Smooth muscle cell of the brain vasculature (primary cell): ENCODE measurements at regions not wholly inside any gene's neighbourhood (a gene's known extent, or its start where the extent isn't known, plus 50 kb on each side); places are given as distances from the start of the nearest gene placed in this dataset.
"Not testable (repeated sequence)": the region's sequence is repeated elsewhere in the genome, so short reads cannot be mapped to it uniquely, and the experiment has no call there.

Experiments used
- DNase-seq: peaks from one replicate; pipeline ENCODE4 v3.0.0-alpha.2; 2012; ENCODE audit warnings: low read depth, low spot score

DNA sequence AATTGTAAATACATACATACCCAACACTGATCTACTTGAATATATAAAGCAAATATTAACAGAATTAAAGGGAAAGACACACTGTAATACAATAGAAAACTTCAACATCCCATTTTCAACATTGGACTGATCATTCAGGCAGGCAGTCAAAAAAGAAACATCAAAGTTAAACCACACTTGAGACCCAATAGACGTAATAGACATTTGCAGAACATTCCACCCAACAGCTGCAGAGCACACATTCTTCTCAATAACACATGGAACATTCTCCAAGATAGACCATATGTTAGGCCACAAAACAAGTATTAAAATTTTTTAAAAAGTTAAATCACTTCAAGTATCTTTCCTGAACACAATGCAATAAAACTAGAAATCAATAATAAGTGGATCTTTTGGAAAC lies 698.2 kb downstream of the COL12A1 start:
- no peak for DNase-seq

DNA sequence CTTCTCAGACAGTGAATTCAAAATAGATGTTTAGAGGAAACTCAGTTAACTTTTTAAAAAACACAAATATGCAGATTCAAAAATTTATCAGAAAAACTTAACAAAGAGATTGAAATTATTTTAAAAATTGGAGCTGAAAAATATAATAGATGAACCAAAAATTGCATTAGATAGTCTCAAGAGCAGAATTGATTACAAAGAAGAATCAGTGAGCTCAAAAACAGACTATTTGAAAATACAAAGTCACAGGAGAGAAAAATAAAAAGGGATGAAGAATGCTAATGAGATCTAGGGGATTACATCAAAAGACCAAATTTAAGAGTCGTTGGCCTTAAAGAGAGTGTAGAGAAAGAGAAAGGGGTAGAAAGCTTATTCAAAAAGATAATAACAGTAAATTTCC lies 700.5 kb downstream of the COL12A1 start:
- no peak for DNase-seq

DNA sequence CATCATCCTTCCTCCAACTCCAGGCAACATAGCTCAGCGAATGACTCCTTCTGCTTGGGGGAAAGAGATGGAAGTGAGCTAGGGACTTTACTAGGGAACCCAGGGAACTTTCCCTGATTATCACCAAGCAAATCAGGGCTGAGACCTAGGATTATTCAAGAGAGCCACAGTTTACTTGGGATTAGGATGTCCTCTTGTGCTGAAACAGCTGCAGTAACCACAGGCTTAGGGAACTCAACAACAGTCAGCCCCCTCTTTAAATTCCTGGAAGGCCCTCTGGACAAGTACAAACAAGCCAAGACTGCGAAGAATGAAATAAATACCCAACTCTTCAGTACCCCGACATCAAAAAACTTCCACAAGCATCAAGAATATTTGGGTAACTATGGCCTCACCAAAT lies 700.9 kb downstream of the COL12A1 start:
- no peak for DNase-seq

DNA sequence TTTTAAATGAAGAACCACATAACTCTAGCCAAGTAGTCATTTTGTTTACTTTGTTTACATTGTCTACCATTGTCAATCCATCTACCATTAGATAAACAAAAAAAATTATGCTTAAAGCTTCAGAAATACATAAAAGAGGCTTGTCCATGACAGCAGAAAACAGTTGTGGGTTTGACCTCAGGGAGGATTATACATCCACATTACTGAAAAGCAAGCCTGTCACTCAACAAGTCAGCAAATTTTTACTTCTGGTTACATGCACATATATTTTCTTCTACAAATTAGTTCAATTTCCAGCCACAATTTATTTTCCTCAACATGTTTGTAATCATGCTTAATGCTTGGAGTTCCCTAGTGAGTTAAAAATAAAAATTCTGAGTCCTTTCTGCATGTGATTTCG lies 713.3 kb downstream of the COL12A1 start:
- no peak for DNase-seq

DNA sequence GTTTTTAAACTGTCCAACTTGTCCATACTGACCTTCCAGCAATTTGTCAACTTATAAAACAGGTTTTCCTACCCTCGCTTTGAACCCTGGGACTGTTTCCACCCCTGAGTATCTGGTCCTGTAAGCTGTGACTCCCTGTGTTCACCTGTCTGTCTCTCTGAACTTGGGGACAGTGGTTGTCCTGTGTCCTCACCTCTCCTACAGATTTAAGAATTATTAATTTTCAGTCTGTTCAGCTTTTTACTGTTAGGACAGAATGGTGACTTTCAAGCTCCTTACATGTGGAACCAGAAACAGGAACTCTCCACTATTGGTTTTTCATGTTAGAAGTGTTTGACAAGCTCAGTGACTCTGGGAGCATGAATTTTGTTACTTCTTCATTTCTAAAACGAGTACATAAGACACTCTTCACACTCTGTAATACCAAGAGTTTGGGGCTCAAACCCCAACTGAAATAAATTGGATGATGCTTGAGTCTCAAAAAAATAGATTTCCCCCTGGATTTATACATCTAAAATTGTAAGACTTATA lies 713.9 kb downstream of the COL12A1 start:
- no peak for DNase-seq

DNA sequence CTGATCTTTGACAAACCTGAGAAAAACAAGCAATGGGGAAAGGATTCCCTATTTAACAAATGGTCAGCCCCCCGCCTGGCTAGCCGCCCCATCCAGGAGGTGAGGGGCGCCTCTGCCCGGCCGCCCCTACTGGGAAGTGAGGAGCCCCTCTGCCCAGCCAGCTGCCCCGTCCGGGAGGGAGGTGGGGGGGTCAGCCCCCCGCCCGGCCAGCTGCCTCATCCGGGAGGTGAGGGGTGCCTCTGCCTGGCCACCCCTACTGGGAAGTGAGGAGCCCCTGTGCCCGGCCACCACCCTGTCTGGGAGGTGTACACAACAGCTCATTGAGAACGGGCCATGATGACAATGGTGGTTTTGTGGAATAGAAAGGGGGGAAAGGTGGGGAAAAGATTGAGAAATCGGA lies 717.1 kb downstream of the COL12A1 start:
- not testable (repeated sequence) for DNase-seq

DNA sequence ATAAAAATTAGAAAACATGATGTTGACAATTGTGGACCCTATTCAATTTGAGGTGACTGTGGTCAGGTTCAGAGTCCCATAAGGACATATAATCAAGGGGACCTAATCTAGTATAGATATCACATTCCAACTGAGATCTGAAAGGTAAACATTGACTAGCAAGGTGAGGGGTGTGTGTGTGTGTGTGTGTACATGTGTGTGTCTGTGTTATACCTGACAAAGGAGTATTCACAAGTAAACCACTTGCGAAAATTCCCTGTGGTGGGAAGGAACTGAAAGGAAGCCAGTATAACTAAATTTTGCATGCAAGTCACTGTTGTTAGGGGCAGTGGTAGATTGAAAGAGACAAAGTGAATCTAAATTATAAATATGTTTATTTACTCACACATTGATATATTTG lies 723.7 kb downstream of the COL12A1 start:
- no peak for DNase-seq

DNA sequence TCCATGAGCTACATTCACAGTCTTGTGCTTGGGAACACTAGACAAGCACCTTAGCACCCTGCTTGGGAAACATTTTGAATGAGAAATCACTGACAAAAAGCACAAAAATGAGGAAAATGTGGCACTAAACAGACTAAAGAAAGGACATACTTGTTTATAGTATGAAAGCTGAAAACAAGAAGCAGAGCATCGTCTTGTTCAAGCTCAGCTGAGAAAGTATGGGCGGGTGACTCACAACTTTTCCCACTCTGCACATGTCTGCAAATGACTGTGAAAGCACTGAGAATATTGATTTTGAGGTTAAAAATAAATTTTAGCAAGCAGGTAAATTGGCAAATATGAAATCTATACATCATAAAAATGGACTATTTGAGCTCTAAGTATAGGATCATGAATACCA lies 725.3 kb downstream of the COL12A1 start:
- DNase-seq = no peak

DNA sequence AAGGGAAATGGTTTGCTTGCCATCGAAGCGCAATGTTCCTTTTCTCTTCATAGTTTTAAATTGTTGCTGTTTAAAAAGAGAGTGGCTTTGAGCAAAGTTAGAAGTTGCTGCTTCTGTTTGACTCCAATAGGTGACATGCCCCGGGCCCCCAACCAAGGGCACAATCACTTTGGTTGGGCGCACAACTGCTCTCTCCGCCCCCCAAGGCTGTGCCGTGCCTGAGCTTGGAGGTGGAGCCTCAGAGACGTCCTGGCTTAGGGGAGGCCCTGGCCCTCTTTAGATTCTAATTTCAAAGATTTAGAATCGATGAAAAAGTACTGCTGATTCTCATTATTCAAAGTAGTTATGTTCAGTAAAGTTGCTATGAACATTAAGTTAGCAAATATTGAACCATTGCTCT lies 725.9 kb downstream of the COL12A1 start:
- DNase-seq = no peak

DNA sequence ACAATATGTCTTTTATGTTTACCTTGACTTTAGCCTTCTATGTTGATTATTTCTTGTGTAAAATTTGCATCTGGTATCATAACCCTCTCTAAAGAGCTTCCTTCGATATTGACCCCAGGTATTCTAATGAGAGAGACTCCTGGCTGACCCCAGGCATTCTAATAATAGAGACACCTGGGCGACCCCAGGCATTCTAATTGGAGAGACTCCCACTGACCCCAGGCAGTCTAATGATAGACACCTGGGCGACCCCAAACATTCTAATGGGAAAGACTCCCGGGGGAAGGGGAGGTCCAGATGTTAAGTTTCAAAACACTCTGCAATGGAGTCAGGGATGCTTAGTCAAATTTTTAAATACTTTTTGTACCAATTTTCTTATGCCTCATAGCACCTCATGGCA lies 726.4 kb downstream of the COL12A1 start:
- DNase-seq = no peak

DNA sequence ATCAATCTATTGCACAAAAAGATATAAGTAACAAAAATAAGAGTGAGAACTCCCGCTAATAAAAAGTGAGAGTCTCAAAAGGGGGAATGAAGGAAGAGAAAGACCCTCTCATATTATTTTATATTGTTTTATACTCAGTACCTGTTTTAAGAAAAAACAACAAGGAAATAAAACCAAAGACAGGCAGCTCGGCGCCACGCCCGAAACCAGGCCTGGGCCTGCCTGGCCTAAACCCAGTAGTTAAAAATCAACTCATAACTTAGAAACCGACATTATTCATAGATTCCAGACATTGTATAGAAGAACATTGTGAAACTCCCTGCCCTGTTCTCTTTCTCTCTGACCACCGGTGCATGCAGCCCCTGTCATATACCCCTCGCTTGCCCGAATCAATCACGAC lies 731.8 kb downstream of the COL12A1 start:
- DNase-seq = not testable (repeated sequence)

DNA sequence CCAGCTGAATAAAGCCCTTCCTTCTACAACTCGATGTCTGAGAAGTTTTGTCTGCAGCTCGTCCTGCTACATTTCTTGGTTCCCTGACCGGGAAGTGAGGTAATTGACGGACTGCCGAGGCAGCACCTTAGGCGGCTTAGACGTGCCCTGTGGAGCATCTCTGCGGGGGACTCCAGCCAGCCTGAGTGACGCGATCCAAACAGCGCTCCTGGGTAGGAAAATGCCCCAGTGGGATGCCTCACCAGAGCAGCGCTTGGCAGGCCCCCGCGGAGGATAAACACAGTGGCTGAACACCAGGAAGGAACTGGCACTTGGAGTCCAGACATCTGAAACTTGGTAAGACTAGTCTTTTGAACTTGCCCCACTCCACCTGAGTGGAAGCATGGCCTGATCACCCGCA lies 737.3 kb downstream of the COL12A1 start:
- not testable (repeated sequence) for DNase-seq

DNA sequence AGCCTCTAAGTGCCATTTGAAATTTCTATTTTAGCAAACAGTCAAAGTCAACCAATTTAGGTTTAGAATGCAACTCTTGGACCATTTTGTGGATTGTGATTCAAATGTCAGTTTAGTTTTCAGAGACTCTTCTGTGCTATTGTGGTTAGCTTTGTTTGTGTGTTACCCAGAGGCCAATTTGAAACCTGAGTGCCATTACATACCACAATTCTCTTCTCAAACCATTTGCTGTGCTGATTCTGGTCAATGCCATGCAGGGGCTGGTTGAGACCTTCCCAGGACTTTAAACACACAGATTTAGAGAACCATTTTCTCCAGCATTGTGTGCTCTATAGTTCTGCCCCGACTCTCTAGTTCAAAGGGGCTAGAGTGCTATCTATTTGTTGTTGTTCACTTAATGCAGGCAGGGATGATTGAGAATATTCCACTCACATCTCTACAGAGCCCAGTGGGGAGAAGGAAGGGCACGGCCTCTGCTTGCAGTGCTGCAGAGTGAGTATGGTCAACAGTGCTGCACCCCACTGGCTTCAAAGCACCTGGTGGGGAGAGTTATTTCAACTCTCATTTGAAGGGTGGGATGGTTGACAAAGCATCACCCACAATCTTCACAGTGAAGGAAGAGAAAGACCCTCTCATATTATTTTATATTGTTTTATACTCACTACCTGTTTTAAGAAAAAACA lies 738.2 kb downstream of the COL12A1 start:
- no peak for DNase-seq

DNA sequence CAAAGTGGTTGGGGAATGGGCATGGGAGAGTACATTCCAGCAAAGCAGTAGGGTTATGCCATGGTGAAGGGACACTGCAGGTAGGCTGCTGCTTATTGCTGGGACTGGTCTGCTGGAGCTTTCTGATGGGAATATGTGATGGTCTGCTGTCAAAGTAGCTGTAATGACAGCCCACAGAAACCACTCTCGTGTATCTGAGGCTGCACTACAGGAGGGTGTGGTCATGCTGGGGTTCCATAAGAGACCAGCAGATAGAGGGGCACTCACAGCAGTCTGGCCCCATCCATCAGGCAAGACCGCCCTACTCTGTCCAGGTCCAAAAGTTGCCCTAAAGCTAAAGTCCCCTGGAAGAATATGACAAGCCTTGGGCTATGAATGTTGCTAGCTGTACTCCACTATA lies 739.3 kb downstream of the COL12A1 start:
- DNase-seq = no peak

DNA sequence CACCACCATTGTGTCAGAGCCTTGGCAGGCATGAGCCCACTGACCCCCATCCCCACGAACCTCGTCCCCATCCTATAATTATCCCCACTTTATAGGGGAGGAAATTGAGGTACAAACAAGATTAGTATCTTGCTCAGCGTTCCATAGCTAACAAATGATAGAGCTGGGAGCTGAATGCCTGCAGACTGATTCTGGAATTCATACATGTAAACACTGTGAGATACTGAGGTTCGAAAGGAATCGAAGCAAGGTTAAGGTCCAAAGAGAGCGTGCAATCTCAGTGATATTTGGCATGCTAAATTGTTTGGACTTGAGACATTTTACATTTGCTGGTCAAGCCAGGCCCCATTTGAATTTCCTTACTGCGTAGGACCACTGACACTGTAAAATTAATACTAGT lies 746.6 kb downstream of the COL12A1 start:
- no peak for DNase-seq

DNA sequence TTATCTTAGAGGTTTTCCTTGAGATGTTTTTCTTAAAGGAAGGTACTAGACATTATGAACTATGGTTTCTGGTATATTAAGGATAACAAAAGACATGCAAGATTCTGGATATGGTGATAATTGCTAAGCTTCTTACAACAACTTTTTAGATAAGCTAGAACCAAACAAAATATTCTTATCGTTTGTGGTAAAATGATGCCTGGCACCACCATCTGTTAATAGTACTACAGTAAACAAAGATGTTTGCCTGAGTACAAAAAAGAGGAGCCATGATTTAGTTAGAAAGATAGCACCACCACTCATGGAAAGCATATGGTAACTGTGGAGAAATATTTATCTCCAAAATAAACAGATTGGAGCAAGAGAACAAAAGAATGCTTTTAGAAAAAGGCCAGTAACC lies 747.3 kb downstream of the COL12A1 start:
- DNase-seq = no peak

DNA sequence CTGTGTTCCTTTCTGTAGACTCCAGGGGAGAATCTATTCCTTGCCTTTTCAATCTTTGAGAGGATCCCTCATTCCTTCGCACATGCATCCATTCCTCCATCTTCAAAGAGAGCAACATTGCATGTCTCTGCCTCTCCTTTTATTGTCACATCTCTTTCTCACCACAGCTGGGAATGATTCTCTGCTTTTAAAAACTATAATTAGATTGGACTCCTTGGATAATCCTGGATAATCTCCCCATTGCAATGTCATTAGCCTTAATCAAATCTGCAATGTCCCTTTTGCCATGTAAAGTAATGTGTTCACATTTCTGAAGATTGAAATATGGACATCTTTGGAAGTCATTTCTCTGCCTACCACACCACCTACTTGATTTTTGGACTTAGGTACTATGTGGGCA lies 750.1 kb downstream of the COL12A1 start:
- DNase-seq = no peak

DNA sequence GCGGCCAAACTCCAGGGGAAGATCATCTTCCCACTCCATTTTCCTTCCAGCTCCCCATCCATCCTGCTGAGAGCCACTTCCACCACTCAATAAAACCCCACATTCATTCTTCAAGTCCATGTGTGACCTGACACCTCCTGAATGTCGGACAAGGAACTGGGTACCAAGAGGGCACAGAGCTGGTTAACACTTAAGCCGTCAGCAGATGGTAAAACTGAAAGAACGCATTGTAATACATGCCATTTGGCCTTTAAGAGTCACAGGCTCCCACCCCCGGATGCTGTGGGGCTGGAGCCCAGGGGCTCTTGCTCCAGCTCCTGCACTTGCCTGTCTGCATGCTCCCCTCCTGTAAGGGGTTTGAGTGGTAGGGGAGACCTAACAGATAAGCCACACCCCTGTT lies 753.9 kb downstream of the COL12A1 start:
- DNase-seq = no peak

DNA sequence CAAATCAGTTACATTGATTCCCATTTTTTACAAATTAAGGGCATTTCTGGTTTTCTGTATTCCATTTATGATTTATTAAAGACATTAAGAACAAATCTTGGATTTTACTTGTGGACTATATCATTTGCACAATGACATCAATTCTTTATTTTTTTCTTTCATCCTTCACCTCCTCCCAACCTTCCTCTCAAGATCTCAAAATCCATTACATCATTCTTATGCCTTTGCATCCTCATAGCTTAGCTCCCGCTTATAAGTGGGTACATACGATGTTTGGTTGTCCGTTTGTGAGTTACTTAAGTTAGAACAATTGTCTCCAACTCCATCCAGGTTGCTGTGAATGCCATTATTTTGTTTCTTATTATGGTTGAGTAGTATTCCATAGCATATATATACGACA lies 752.8 kb downstream of the CD109 start:
- DNase-seq = no peak

DNA sequence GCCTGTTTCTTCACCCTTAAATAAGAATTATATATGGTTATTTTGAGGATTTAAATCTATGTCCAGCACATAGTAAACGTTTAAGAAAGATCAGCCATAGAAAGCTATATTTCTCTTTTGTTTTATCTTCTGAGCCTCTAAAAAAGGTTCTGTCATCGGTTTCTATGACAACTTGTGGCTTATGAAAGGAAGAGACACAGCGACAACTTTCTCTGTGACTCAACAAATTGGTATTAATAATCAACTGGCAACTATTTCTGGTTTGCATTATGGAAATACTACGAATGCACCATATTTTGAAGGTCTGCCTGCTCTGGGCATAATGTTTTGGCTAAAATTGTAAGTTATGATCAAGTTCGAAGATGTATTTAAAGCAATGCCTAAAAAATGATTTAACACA lies 751.0 kb downstream of the CD109 start:
- no peak for DNase-seq

DNA sequence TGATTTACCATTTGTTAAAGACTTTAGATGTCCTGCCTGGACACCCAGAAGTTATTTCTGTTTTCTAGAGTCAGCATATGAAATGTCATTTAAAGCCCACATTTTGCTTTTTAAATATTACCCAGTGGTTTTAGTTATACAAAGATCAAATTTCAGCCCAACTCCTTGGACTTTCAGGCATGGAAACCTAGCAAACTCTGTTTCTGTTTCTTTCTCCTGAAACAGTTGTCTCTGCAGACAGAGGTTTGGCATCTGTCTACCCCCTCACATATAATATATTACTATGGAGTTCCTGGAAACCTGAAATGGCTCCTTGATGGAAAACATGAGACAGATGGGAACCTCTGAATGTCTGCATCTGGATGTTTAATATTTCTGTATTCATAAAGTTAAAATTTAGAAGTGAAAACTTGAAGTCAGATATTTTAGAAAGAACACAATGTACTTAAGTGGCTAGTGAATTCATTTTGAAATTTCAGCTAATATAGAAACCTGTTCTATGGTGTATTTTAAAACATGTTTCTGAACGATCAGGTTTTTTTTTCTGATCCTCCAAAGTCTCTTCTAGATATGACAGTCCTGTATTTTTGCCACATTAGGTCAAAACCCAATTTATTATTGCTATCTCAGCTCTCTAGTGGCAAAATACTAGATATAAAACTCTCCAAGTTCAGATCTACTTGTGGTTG lies 743.3 kb downstream of the CD109 start:
- no peak for DNase-seq

DNA sequence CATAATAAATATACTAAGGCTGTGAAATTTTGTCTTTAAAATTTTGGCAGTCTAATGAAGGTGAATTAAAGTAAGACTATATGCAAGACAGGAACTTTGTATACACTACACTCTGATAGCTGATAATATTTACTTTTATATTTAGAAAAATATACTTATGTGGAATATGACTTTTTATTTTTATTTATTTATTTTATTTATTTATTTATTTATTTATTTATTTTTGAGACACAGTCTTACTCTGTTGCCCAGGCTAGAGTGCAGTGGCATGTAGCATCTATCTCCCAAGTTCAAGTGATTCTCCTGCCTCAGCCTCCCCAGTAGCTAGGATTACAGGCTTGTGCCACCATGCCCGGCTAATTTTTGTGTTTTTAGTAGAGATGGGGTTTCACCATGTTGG lies 742.4 kb downstream of the CD109 start:
- DNase-seq = not testable (repeated sequence)

DNA sequence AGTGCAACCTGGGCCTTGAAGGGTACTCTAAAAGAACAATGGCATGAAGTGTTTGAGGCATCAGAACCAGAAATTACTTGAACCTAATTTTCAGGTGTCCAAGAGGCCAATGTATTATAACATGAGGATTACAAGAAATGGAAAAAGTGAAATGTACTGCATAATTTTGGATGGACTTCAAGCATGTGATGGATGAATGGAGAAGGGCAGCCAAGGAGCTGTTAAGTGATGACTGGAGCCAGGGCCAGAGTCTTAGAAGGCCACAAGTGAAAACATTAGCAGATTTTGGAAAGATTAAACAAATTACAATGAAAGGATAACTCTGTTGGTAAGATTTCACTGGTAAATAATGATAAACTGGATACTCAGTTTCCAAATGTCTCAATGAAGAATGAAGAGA lies 738.2 kb downstream of the CD109 start:
- DNase-seq = no peak
